CD4-positive, alpha-beta T cell (primary cell): ENCODE measurements at regions not wholly inside any gene's neighbourhood (a gene's known extent, or its start where the extent isn't known, plus 50 kb on each side); places are given as distances from the start of the nearest gene placed in this dataset.
A peak's percentile ranks its signal among the peaks of the same experiment; 100 is the strongest.

Experiments used
- ATAC-seq: fragments of 200-7000 bp; cut with Tn5 transposase; one replicate; pipeline ENCODE4 v1.10.0; 2022; ENCODE audit warnings: mild to moderate bottlenecking; ENCODE audit not compliant: poor library complexity
- CTCF ChIA-PET: fragments of 350-600 bp; sonication (Branson Sonifier 250); formaldehyde crosslinking; loops from one replicate; lab custom pipeline; 2021; ENCODE audit warnings: antibody characterized with exemption, inconsistent platforms; lab: Charles Lee
- POLR2A ChIA-PET: fragments of 350-600 bp; sonication (Branson Sonifier 250); formaldehyde crosslinking; loops from one replicate; lab custom pipeline; 2021; ENCODE audit warnings: antibody characterized with exemption, inconsistent platforms; lab: Charles Lee
- DNase-seq, 14 experiments: peaks; one replicate each; pipeline ENCODE4 v3.0.0-alpha.2; 2013 to 2020; ENCODE audit warnings: mixed read lengths in 2 of 14
- H3K27ac ChIP-seq, 2 donors: one replicate each; pipeline versions ENCODE4 v1.5.1 to v1.7.0; 2013; ENCODE audit warnings: low read length in 2 of 2, low read depth in 1 of 2, mild to moderate bottlenecking in 1 of 2
- H3K27me3 ChIP-seq, 2 experiments: 1 replicate in 1 of 2; 2 replicates in 1 of 2; pipeline versions ENCODE4 v1.6.1 to v1.7.0; 2013; ENCODE audit warnings: low read length in 2 of 2, control low read depth in 1 of 2, mild to moderate bottlenecking in 1 of 2, moderate library complexity in 1 of 2; ENCODE audit not compliant: insufficient read depth in 2 of 2, control insufficient read depth in 1 of 2
- H3K36me3 ChIP-seq: one replicate; pipeline ENCODE4 v1.6.1; 2013; ENCODE audit warnings: low read length, control low read depth; ENCODE audit not compliant: insufficient read depth
- H3K4me1 ChIP-seq: one replicate; pipeline ENCODE4 v1.6.1; 2013; ENCODE audit warnings: low read length, control low read depth; ENCODE audit not compliant: insufficient read depth
- H3K4me3 ChIP-seq: one replicate; pipeline ENCODE4 v1.5.1; 2013; ENCODE audit warnings: mild to moderate bottlenecking, low read length, moderate library complexity
- H3K9me3 ChIP-seq, 2 experiments: 1 replicate in 1 of 2; 2 replicates in 1 of 2; pipeline versions ENCODE4 v1.6.1 to v1.7.0; 2013; ENCODE audit warnings: low read length in 2 of 2, mild to moderate bottlenecking in 2 of 2, control low read depth in 1 of 2, moderate library complexity in 1 of 2; ENCODE audit not compliant: control insufficient read depth in 1 of 2, insufficient read depth in 1 of 2
- H3K27ac Mint-ChIP-seq: one replicate; pipeline ENCODE4 v1.8.0; 2020; ENCODE audit warnings: mixed read lengths
- H3K27me3 Mint-ChIP-seq: one replicate; pipeline ENCODE4 v1.8.0; 2021; ENCODE audit warnings: mixed read lengths
- H3K36me3 Mint-ChIP-seq: one replicate; pipeline ENCODE4 v1.8.0; 2021; ENCODE audit warnings: low read depth, mixed read lengths
- H3K4me1 Mint-ChIP-seq: one replicate; pipeline ENCODE4 v1.8.0; 2021; ENCODE audit warnings: low read depth, mixed read lengths
- H3K4me3 Mint-ChIP-seq: one replicate; pipeline ENCODE4 v1.8.0; 2020; ENCODE audit warnings: mild to moderate bottlenecking, mixed read lengths
- H3K9me3 Mint-ChIP-seq: one replicate; pipeline ENCODE4 v1.8.0; 2020; ENCODE audit warnings: mixed read lengths
- intact Hi-C, 2 experiments: fragments of 100-400 bp; cut with DNase I in 1 of 2; cut with micrococcal nuclease in 1 of 2; formaldehyde crosslinking; loops; one replicate each; pipeline versions ENCODE4 v1.15.1 to v1.9.0; 2023 to 2025; cut with DNase I, micrococcal nuclease
- TF ChIP-seq, protein P1 (sequence below): fragments of 200-600 bp; IDR thresholded peaks from one replicate; pipeline ENCODE4 v1.8.0; 2022; ENCODE audit warnings: antibody characterized with exemption, mild to moderate bottlenecking

GRCh38 chr12:46603776-46604456 lies 221.9 kb downstream of the SLC38A4 start:
- H3K27ac ChIP-seq, result no peak overlapping the region
- intact Hi-C loops, result no loop called here
- TF ChIP-seq, protein P1, sequence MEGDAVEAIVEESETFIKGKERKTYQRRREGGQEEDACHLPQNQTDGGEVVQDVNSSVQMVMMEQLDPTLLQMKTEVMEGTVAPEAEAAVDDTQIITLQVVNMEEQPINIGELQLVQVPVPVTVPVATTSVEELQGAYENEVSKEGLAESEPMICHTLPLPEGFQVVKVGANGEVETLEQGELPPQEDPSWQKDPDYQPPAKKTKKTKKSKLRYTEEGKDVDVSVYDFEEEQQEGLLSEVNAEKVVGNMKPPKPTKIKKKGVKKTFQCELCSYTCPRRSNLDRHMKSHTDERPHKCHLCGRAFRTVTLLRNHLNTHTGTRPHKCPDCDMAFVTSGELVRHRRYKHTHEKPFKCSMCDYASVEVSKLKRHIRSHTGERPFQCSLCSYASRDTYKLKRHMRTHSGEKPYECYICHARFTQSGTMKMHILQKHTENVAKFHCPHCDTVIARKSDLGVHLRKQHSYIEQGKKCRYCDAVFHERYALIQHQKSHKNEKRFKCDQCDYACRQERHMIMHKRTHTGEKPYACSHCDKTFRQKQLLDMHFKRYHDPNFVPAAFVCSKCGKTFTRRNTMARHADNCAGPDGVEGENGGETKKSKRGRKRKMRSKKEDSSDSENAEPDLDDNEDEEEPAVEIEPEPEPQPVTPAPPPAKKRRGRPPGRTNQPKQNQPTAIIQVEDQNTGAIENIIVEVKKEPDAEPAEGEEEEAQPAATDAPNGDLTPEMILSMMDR, result no peak
- H3K27me3 ChIP-seq, result no peaks in the 10 kb centered on the region
- H3K4me3 ChIP-seq, result no peak overlapping the region
- H3K9me3 ChIP-seq, result peaks cover 9 to 19% of the 10 kb centered on the region in 2 experiments
- no peaks in the 10 kb centered on the region for H3K36me3 ChIP-seq
- peaks cover 36% of the 10 kb centered on the region for H3K36me3 Mint-ChIP-seq
- H3K27me3 Mint-ChIP-seq, result no peaks in the 10 kb centered on the region
- ChIA-PET CTCF (no interaction called here), POLR2A (no interaction called here)
- DNase-seq (no peak), ATAC-seq (no peak)
- H3K27ac Mint-ChIP-seq, result no peak overlapping the region
- H3K4me1 Mint-ChIP-seq, result peaks cover 21% of the 10 kb centered on the region
- peaks cover 20% of the 10 kb centered on the region for H3K9me3 Mint-ChIP-seq
- H3K4me3 Mint-ChIP-seq, result no peak overlapping the region
- H3K4me1 ChIP-seq, result peaks cover 8% of the 10 kb centered on the region

- Mint-ChIP-seq H3K27me3 (no peaks in the 10 kb centered on the region), H3K9me3 (peaks cover 20% of the 10 kb centered on the region), H3K4me1 (peaks cover 12% of the 10 kb centered on the region), H3K27ac (no peak overlapping the region), H3K4me3 (no peak overlapping the region), H3K36me3 (peaks cover 41% of the 10 kb centered on the region)
- TF ChIP-seq, protein P1, result no peak
- ChIA-PET CTCF (no interaction called here), POLR2A (no interaction called here)
- intact Hi-C loops, result no loop called here
- no peak for ATAC-seq
- DNase-seq, result no peak
- H3K4me1 ChIP-seq, result no peaks in the 10 kb centered on the region
- no peak overlapping the region for H3K4me3 ChIP-seq
- no peak overlapping the region for H3K27ac ChIP-seq
- H3K36me3 ChIP-seq, result no peaks in the 10 kb centered on the region
- H3K9me3 ChIP-seq, result peaks cover 9 to 19% of the 10 kb centered on the region in 2 experiments
- H3K27me3 ChIP-seq, result no peaks in the 10 kb centered on the region
Observed at GRCh38 chr12:46602474-46602873, 223.3 kb downstream of the SLC38A4 start.

DNA sequence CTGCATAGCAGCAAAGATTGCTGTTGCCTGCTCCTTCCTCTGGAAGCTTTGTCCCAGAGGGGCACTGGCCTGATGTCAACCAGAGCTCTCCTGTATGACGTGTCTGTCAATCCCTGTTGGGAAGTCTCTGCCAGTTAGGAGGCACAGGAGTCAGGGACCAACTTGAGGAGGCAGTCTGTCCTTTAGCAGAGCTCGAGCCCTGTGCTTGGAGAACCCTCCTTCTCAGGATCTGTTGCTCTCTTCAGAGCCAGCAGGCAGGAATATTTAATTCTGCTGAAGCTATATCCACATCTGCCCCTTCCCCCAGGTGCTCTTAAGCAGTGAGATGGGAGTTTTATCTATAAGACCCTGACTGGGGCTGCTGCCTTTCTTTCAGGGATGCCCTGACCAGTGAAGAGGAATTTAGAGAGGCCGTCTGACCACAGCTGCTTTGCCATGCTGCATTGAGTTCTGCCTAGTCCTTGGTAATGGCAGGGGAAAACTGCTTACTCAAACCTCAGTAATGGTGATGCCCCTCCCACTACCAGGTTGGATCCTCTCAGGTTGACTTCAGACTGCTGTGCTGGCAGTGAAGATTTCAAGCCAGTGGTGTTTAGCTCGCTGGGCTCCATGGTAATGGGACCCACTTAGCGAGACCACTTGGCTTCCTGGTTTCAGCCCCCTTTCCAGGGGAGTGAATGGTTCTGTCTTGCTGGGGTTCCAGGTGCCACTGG lies 218.6 kb upstream of the SLC38A2 start:
- Histone ChIP-seq H3K27me3 (no peaks in the 10 kb centered on the region), H3K4me3 (no peak overlapping the region), H3K9me3 (peaks cover under 1 to 7% of the 10 kb centered on the region in 2 experiments), H3K36me3 (no peaks in the 10 kb centered on the region), H3K27ac (no peak overlapping the region), H3K4me1 (peaks cover 2% of the 10 kb centered on the region)
- TF ChIP-seq, protein P1, result no peak
- peak overlapping the region; percentile 0 for H3K27ac Mint-ChIP-seq
- ChIA-PET POLR2A (no interaction called here), CTCF (no interaction called here)
- intact Hi-C loops, result no loop called here
- H3K27me3 Mint-ChIP-seq, result no peaks in the 10 kb centered on the region
- DNase-seq (no peak), ATAC-seq (no peak)
- H3K4me3 Mint-ChIP-seq, result no peak overlapping the region
- H3K4me1 Mint-ChIP-seq, result peaks cover 44% of the 10 kb centered on the region
- H3K9me3 Mint-ChIP-seq, result peaks cover 4% of the 10 kb centered on the region
- peaks cover 27% of the 10 kb centered on the region for H3K36me3 Mint-ChIP-seq
